ENCODE measurements at regions not wholly inside any gene's neighbourhood (a gene's known extent, or its start where the extent isn't known, plus 50 kb on each side); places are given as distances from the start of the nearest gene placed in this dataset.
"Not testable (repeated sequence)": the region's sequence is repeated elsewhere in the genome, so short reads cannot be mapped to it uniquely, and the experiment has no call there.

DNA sequence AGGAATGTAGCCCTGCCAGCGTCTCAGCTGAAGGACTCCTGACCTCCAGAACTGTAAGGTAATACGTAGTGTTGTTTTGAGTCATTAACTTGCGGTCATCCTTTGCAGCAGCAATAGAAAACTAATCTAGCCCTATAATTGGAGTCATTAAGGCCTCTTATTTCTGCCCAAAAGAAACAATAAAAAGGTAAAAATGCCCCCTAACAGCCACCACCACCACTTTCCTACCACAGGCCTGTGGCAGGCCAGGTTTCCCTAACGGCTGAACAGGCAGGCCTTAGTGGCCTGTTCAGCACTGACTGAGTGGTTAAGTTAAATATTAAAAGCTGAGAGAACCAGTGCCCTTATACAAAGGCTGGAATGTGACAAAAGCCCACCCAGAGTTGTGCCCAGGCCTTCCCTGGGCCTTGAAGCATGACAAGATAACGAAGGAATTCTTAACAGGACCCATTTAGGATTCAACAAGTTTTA lies 286.5 kb upstream of the ERCC4 start:
- DNase-seq: no peak

DNA sequence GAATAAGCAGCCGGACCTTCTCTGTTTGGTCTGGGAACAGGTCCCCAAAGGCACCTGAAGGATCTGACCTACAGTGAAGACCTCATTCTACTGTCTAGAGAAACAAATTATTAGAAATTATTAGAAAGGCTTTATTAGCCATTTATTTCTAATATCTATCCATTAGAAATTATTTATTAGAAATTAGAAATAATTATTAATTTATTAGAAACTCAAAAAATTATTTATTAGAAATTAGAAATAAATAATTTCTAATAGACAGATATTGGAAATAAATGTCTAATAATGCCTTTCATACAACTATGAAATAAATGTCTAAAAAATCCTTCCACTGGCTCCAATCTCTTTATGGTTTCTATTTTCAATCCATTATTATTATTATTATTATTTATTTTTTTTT lies 285.7 kb upstream of the ERCC4 start:
- no peak for DNase-seq

DNA sequence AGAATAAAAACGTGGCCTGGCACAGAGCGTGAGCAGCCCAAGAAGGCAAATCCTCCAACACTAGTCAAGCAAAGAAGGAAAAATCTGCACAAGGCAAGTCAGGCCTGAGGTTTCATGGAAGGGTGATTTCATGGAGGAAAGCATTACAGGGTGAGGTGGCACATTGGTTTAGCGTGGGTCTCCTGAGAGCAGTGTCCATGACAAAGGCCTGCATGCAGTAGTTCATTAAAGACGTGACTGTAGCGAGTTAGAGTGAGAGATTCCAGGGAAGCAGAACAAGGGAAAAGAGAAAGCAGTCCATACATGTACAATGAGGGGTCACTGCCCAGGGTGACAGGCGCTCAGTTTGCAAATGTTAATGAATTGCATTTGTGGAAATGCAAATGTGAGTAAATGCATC lies 285.0 kb upstream of the ERCC4 start:
- no peak for DNase-seq

DNA sequence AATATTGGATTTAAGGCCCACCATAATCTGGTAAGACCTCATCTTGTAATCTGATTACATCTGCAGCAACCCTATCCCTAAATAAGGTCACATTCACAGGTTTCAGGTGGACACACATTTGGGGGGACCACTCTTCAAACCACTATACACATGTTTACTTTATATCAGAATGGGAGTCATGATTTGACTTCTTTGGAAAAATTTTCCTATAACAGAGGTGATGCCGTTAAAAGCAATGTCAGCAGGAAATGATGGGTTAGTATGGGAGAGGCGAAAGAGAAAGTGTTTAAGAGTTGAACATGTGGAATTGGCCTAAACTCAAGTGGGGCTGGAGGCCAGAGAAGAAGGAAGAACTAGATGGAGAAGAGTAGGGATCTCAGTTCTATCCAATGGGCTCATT lies 281.7 kb upstream of the ERCC4 start:
- no peak for DNase-seq

DNA sequence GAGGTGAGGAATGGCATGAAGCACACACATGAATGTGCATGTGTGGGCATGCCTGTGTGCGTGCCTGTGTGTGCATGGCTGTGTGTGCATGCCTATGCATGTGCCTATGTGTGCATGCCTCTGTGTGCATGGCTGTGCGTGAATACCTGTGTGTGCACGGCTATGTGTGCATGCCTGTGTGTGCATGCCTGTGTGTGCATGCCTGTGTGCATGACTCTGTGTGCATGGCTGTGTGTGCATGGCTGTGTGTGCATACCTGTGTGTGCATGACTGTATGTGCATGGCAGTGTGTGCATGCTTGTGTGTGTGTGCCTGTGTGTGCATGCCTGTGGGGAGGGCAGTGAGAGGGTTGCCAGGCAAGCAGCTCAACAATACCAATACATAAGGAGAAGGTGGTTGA lies 276.5 kb upstream of the ERCC4 start:
- DNase-seq: no peak

DNA sequence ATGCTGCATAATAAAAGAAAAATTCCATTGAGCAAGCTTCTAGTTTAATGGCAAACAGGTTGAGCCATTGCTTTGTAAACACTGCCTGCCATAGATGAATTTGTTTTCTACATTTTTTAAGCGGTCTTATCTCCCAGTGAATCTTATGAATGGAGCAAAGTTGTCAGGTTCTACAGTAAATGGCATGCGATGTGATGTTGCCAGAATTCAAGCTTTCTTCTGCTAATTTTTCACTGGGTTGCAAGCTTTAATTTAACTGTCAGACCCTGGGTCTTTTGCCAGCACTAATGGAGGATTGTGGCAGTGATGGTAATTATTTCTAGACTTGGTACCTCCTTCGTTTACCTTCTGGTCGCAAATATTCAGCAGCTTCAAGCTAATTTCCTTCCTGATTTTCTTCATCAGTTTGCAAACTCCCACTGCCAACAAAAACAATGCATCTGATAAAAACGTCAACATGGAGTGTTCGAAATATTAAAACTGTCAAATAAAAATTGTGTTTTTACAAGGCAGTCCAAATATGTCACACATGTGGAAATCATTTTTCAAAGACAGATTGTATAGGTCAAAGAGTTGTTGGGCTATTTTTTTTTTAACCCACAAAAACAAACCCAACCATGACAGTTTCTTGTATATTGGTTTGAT lies 274.2 kb upstream of the ERCC4 start:
- DNase-seq: no peak

DNA sequence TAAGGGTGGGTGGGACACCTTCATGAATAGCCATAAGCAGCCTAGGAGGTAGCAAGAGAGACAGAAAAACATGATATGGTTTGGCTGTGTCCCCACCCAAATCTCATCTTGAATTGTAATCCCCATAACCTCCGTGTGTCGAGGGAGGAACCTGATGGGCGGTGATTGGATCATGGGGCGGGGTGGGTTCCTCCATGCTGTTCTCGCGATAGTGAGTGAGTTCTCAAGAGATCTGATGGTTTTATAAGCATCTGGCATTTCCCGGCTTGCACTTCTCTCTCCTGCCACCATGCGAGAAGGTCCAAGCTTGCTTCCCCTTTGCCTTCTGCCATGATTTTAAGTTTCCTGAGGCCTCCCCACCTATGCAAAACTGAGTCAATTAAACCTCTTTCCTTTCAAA lies 259.1 kb upstream of the ERCC4 start:
- DNase-seq: no peak

DNA sequence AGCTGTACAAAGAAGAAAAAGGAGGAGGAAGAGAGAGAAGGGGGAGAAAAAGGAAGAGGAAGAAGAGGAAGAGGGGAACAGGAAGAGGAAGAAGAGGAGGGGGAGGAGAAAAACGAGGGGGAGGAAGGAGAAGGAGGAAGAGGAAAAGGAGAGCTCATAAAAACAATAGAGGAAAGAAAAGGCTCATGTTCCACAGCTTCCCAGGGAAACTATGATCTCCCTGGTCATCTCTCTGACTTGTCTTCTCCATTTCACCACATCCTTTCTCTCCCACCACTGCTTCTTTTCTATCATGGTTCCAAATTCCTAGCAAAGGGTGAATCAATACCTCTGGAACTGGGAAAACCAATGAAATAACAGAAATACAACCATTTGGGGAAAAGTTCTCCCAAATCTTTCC lies 254.1 kb upstream of the ERCC4 start:
- no peak for DNase-seq

DNA sequence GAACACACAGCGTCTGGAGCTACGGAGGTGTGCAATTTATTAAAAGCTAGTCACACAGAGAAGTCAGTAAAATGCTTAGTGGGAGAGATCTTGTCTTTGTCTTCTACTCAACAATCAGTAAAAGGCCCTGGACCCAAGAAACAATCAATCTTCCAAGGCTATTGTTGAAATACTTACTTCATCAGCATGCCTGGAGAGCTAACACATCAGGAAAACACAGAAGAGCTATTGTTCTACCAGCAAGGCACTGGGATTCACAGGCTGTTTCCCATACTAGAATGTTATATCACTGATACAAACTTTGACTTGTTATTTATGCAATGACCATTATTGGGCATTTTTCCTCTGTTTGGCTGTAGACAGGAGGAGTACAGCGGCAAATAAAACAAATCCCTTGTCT lies 247.8 kb upstream of the ERCC4 start:
- DNase-seq: no peak

DNA sequence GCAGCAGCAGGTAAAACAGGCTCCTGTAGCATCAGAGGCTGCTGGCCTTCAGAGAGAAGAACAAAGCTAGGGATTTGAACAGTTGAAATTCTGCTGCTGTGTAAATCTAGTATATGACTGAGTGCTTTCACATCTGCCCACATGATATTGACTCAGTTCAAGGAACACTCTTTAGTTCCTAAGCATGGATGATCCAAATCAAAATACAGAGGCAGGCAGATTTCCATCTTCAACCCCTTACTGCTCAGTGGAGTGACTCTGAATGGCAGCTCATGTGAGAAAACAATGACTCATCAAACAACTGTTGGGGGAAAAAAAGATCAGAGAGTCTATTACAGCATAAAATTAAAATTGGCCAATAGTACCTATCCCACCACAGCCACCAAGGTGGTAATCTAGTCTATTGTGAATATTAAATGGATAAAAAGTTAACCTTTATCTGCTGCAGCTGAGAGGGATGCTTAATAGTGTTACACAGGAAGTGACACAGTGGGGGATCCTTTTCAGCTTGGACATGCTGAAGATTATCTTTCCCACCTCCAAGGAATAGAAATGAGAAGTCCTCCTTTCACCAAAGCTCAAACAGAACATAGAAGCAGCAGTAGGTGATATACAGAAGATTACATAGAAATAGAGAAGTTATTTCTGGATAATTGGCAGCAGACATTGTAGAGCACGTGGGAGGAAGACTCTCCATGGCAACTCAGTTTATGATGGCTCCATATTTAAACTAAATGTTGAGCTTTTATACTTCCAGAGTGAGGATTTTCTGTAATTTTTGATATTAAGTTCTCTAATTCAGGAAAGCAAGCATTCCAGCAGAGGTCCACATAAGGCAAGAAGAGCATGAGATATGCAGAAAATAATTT lies 239.7 kb upstream of the ERCC4 start:
- DNase-seq: no peak

DNA sequence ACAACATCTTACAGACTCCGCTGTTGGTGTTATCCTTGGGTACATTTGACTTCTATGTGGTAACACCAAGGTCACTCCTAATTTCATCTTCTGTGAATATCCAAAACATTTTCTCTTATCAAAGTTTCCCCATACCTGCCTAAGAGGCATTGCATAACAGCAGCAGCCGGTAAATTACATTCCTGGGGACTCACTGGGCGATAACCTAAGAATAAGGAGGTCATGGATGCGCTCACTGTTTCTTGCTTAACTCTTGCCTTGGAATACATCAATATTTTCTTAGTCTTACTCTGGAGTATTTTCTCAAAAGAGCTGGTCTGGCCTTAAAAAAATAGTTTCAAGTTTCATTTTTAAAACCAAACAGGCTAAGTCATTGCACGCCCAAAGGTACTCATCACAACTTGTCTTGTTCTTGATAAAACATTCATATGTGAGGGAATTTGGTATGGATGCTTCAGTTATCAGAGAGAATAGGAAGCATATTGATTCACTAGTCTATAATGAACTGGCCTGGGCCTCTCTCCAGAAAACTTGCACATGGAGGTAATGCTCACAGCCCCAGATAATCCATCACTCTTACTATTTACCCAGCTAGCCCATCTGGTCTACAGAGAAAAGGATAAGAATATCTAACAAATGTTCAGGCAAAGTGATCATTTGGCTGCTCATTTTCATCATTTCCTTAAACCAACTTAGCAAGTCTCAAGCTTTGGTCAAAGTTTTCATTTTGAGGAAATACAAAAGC lies 235.0 kb upstream of the ERCC4 start:
- no peak for DNase-seq

DNA sequence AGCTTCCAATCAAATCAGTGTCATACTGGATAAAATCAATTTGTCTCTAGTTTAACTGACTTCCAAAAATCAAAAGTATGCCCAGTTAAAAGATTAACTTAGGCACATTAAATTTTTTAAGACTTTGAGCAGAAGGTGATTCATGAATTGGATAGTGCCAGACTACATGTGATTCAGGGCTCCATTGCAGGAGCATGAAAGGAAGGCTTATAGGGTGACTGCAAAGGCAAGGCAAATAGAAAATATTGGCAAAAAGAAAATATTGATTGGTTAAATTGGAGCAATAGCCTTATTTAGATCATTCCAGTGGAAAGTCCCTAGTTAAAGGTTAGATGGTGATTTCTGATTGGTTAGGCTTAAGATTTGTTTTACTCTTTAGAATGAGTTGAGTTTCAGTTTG lies 223.9 kb upstream of the ERCC4 start:
- DNase-seq: no peak

DNA sequence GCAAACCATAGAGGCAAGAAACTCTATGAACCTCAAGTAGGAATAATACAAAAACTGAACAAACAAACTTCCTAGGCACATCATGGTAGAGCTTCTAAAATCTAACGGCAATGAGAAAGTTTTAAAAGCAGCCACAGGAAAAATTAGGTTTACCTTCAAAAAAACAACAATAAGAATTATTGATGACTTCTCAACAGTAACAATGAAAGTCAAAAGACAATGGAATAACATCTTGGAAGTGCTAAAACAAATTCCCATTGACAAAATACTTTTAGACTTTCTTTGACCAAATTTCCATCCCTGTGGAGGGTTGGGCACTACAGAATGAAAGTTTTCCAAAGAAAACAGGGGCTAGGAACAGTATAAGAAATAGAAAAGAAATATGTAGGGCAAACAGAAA lies 222.9 kb upstream of the ERCC4 start:
- no peak for DNase-seq

DNA sequence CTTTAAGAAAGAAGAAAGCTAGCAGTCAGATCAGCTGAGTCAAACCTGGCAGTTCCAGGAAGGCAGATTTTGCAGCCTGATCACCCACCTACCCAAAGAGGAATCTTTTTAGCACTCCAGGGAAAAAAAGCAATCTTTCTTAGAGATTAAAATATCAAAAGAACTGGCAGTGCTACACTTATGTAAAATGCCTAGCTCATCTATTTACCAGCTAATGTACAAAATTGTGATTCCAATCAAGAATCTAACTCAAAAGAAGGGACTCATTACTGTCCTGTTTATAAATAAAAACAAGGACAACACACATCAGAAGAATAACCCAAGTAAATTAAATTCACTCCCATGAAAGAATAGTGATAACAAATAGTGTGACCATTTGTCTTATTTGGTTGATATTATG lies 222.4 kb upstream of the ERCC4 start:
- no peak for DNase-seq

DNA sequence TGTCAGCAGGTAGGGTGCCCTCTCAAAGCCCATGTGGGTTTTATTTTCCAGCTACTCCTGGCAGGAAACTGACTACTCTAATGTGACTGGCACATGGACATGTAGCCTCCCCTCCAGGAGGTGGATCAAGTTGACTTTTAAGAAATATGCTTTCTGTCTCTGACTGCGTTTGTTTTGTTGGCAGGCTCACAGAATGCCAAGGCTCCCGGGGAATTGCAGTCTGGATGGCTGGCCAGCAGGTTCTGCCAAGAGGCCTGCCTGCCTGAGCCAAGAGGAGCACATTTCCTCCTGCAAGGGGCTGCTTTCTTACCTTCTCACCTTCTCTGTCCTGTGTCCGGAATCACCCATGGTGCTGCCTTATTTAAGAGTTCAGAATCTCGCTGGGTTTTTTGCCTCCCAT lies 217.3 kb upstream of the ERCC4 start:
- DNase-seq: no peak

DNA sequence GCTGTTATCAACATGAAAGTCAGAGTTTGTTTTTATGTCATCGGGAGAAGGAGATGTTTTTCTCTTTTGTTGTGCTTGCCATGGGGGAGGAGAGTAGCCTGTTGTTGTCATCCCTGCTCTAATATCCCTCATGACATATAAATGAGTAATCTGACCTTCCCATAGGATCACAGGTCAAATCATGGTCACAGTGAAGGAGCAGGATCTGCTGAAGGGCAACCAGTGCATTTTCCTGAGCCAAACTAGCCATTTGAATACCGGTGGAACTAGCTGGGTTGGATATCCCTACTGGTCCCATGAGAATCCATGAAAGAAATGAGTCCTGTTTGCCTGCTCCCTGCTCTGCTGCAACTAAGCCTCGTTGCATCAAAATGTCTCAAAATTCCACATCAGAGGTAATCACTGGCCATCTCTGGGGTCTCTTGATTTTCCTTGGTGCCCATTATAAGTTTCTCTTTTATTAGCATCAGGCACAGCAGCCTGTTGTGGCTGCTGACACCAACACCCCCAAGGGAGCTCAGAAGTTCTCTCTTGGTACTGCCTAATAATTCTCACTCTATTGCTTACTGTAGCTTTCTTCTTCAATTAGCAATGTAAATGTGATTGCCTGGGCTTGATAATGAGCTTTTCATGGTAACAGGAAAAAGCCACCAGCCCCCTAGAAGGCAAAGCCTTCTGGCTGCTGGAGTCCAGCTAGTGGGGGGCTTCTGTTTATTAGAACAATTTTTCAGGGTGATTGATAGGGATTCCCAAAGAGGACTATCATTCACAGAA lies 211.4 kb upstream of the ERCC4 start:
- no peak for DNase-seq

DNA sequence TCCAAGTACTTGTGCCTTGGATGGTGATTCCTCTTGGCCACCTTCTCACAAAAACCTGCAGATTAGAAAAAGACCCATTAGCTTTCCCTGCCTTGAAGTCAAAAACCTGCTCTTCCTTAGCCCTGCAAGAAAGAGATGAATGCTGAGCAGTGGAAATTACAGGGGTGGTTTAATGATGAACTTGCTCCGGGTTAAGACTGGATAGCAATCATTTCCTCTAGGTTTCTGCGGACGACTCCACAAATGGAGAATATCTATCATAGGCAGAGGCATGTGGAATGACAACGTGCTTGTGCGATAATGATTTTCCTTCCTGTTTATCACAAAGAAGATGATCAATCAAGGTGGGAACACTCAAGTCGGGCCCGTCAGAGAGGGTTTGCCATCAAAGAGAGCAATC lies 201.2 kb upstream of the ERCC4 start:
- no peak for DNase-seq

DNA sequence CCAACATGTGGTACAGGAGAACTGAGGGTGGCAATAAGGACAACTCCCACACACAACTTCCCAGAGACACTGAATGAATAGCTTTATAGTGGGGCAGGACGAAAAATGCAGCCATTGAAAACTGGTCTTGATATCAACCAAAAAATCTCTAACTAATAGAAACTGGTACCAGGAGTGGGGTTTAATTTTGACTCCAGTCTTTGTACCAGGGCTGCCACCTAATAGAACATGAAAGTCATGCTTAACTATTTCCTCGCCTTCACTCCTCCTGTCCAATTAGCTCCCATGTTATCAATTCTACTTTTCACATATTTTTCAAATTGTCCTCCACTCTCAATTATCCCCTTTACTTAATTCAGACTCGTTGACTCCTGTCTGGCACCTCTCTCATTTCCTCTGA lies 192.0 kb upstream of the ERCC4 start:
- no peak for DNase-seq

DNA sequence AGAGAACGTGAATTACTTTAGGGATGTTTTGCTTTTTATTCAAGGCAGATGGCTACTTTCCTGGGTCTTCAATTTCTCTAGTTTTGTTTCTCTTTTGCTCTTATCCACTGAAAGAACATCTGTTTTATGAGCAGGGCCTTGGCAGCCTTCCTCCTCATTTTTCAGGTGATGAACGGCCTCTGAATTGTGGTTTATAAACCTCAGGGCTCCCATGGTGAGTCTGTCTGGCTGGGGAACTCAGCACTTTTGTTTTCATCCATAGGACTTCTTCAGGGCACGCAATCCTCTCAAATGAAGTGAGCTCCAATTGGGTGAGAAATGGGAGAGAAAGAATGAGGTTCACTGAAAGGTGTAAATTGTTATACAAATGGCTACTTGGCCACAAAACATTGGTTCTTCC lies 186.4 kb upstream of the ERCC4 start:
- DNase-seq: no peak

DNA sequence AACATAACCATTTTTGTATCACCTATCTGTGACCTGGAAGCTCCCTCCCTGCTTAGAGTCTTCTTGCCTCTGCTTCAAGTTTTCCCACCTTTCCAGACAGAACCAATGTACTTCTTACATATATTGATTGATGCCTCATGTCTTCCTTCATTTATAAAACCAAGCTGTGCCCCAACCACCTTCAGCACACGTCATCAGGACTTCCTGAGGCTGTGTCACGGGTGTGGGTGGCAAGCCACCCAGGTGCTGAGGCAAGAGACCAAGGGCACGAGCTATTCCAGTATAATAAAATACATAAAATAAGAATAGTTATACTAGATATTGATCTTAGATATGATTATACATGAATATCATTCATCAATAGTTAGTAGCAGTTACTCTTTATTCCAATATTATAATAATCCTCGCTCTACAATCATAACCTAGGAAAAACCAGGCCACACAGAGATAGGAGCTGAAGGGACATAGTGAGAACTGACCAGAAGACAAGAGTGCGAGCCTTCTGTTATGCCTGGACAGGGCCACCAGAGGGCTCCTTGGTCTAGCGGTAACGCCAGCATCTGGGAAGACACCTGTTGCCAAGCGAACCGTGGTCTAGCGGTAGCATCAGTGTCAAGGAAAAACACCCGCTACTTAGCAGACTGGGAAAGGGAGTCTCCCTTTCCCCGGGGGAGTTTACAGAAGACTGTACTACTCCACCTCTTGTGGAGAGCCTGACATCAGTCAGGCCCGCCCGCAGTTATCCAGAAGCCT lies 180.2 kb upstream of the ERCC4 start:
- DNase-seq: not testable (repeated sequence)

DNA sequence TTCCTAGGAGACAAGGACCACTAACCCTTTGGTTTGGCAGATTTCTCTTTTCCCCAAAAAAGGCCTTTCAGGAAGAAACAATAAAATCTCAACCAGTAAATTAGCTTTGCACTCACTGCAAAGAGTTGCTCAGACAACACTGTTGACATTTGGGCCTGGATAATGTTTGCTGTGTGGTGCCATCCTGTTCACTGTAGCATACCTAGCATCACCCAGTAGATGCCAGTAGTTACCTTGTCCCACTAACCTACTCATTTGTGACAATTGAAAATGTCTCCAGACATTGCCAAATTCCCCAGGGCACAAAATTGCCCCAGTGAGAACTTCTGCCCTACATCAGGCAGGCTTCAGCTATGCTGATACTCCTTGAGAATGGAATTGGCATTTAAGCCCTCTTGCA lies 177.0 kb upstream of the ERCC4 start:
- DNase-seq: no peak

DNA sequence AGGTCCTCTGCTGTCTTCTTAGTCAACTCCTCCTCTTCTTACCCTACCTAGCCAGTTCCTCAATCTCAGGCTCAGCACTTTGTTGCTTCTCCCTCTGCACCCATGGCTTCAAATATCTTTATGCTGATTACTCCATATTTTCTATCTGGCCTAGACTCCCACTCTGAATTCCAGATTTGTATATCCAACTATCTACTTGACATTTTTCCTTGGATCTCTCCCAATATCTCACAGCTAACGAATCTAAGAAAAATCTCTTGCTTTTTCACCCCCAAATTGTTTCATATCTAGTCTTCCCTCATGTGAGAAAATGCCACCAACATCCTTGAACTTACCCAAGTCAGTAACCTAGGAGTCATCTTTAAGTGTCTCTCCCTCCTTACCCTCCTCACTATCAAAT lies 176.4 kb upstream of the ERCC4 start:
- no peak for DNase-seq
